ENCODE measurements at regions not wholly inside any gene's neighbourhood (a gene's known extent, or its start where the extent isn't known, plus 50 kb on each side); places are given as distances from the start of the nearest gene placed in this dataset.

GRCh38 chr3:66819993-66820501 lies 178.1 kb upstream of the KBTBD8 start:
- no peak for TF ChIP-seq EZH2 (IDR thresholded peaks at IDR 0.05; ENCODE audit: borderline replicate concordance, low read length)
- no peak for TF ChIP-seq CTCF (conservative IDR thresholded peaks at IDR 0.05 in 1 of 2, IDR thresholded peaks at IDR 0.05 in 1 of 2; ENCODE audit: extremely low read depth in 1 of 2, insufficient read depth in 1 of 2, low read depth in 1 of 2, low read length in 2 of 2)
